K562 (cell line): ENCODE measurements at regions not wholly inside any gene's neighbourhood (a gene's known extent, or its start where the extent isn't known, plus 50 kb on each side); places are given as distances from the start of the nearest gene placed in this dataset.
A peak's percentile ranks its signal among the peaks of the same experiment; 100 is the strongest.

ENCODE experiments used
- BRD9 ChIP-seq: fragments of 450-650 bp; IDR thresholded peaks from 2 replicates; pipeline ENCODE4 v1.6.1; 2018; ENCODE audit warnings: low read depth; ENCODE audit not compliant: partially characterized antibody
- CAMTA2 ChIP-seq: fragments of 250-450 bp; sonication (Bioruptor Pico); conservative IDR thresholded peaks from 2 replicates; pipeline ENCODE4 v1.5.1; 2022
- CBFA2T3 ChIP-seq: fragments of 450-650 bp; IDR thresholded peaks from 2 replicates; pipeline ENCODE4 v1.6.1; 2017
- FOXK2 ChIP-seq, 2 experiments: fragments of 450-650 bp; IDR thresholded peaks in 1 of 2; conservative IDR thresholded peaks in 1 of 2; 2 replicates each; pipeline ENCODE4 v1.6.1; 2016; ENCODE audit warnings: low read depth in 2 of 2, mild to moderate bottlenecking in 1 of 2
- HNRNPH1 ChIP-seq: fragments of 200-400 bp; formaldehyde crosslinking; optimal IDR thresholded peaks from 2 replicates; pipeline ENCODE3; 2017; ENCODE audit warnings: low read depth, mild to moderate bottlenecking, low read length, moderate library complexity
- HNRNPLL ChIP-seq: fragments of 200-400 bp; formaldehyde crosslinking; IDR thresholded peaks from 2 replicates; pipeline ENCODE4 v1.6.1; 2017; ENCODE audit warnings: low read length, low read depth, mild to moderate bottlenecking; ENCODE audit not compliant: poor library complexity, severe bottlenecking
- HSF4 ChIP-seq: fragments of 250-450 bp; sonication (Bioruptor Pico); IDR thresholded peaks from 2 replicates; pipeline ENCODE4 v2.1.2; 2022; ENCODE audit warnings: mild to moderate bottlenecking, moderate library complexity, borderline replicate concordance
- NCOA1 ChIP-seq: fragments of 450-650 bp; IDR thresholded peaks from 2 replicates; pipeline ENCODE4 v1.6.1; 2016; ENCODE audit warnings: low read depth
- NFIX ChIP-seq: fragments of 250-450 bp; sonication (Bioruptor Pico); IDR thresholded peaks from 2 replicates; pipeline ENCODE4 v1.4.0; 2020; ENCODE audit warnings: low read depth, mild to moderate bottlenecking, moderate library complexity
- PCBP1 ChIP-seq: fragments of 200-400 bp; formaldehyde crosslinking; IDR thresholded peaks from 2 replicates; pipeline ENCODE4 v1.6.1; 2018; ENCODE audit warnings: mild to moderate bottlenecking, low read depth, low read length; ENCODE audit not compliant: poor library complexity, severe bottlenecking
- POLR2B ChIP-seq: fragments of 450-650 bp; IDR thresholded peaks from 2 replicates; pipeline ENCODE4 v1.6.1; 2018; ENCODE audit warnings: low read depth; ENCODE audit not compliant: partially characterized antibody
- RBM22 ChIP-seq: fragments of 200-400 bp; formaldehyde crosslinking; IDR thresholded peaks from 2 replicates; pipeline ENCODE4 v1.6.1; 2018; ENCODE audit warnings: low read length, low read depth; ENCODE audit not compliant: poor library complexity, severe bottlenecking
- SAFB2 ChIP-seq: fragments of 200-400 bp; formaldehyde crosslinking; IDR thresholded peaks from 2 replicates; pipeline ENCODE4 v1.6.1; 2018; ENCODE audit warnings: borderline replicate concordance, low read length, low read depth, moderate library complexity; ENCODE audit not compliant: severe bottlenecking
- SAP30 ChIP-seq: fragments of 200-600 bp; sonication (generic); IDR thresholded peaks from 2 replicates; pipeline ENCODE4 v1.6.1; 2012; ENCODE audit warnings: borderline replicate concordance, low read depth, mild to moderate bottlenecking, moderate library complexity, low read length, control low read depth, inconsistent platforms; ENCODE audit not compliant: insufficient read depth, poor library complexity, severe bottlenecking
- YBX1 ChIP-seq: fragments of 450-650 bp; IDR thresholded peaks from 2 replicates; pipeline ENCODE4 v1.7.1; 2016; ENCODE audit warnings: mild to moderate bottlenecking
- ZNF12 ChIP-seq: sonication (generic); formaldehyde crosslinking; IDR thresholded peaks from 2 replicates; pipeline ENCODE4 v1.4.0; 2020; ENCODE audit warnings: mild to moderate bottlenecking, missing genetic modification reagents
- ZNF217 ChIP-seq: sonication (generic); formaldehyde crosslinking; IDR thresholded peaks from 2 replicates; pipeline ENCODE4 v1.8.0; 2022; ENCODE audit warnings: mild to moderate bottlenecking, missing genetic modification reagents
- ZNF407 ChIP-seq: fragments of 450-650 bp; IDR thresholded peaks from 2 replicates; pipeline ENCODE4 v1.6.1; 2016; ENCODE audit warnings: low read depth
- ZNF584 ChIP-seq: fragments of 200-800 bp; sonication (Bioruptor generic); IDR thresholded peaks from 2 replicates; pipeline ENCODE4 v1.6.1; 2016; ENCODE audit warnings: low read depth, mild to moderate bottlenecking, missing genetic modification characterization, missing compliant biosample characterization
- ZNF75A ChIP-seq: fragments of 450-650 bp; formaldehyde crosslinking; IDR thresholded peaks from 2 replicates; pipeline ENCODE4 v1.4.0; 2020; ENCODE audit warnings: mild to moderate bottlenecking
- ZNF778 ChIP-seq: fragments of 450-650 bp; formaldehyde crosslinking; IDR thresholded peaks from 2 replicates; pipeline ENCODE4 v1.4.0; 2020; ENCODE audit warnings: mild to moderate bottlenecking, moderate library complexity
- ZNF79 ChIP-seq: fragments of 250-450 bp; sonication (Bioruptor Pico); IDR thresholded peaks from 2 replicates; pipeline ENCODE4 v1.4.0; 2020; ENCODE audit warnings: low read depth, mild to moderate bottlenecking, moderate library complexity

GRCh38 chr18:22557168-22557941 is 139.6 kb upstream of the CTAGE1 start (continued):
- TF ChIP-seq ZNF407 = no peak
- TF ChIP-seq NCOA1 = peak; percentile 76
- no peak for TF ChIP-seq ZNF75A (CRISPR knock-in tag)
- TF ChIP-seq ZNF584 (CRISPR knock-in tag) = no peak; the same call in 1 of the 2 replicates
- TF ChIP-seq POLR2B = no peak
- TF ChIP-seq PCBP1 = no peak
- no peak for TF ChIP-seq ZNF778 (CRISPR knock-in tag)
- no peak for TF ChIP-seq FOXK2 (conservative IDR thresholded peaks at IDR 0.05 in 1 of 2, IDR thresholded peaks at IDR 0.05 in 1 of 2; ENCODE audit: low read depth in 2 of 2)
- no peak for TF ChIP-seq HSF4 (CRISPR knock-in tag)
- TF ChIP-seq CBFA2T3 = peak; percentile 93
- TF ChIP-seq HNRNPH1 = no peak
- no peak for TF ChIP-seq ZNF12
- TF ChIP-seq YBX1 = no peak
- no peak for TF ChIP-seq RBM22
- no peak for TF ChIP-seq CAMTA2
- TF ChIP-seq SAP30 = no peak
- no peak for TF ChIP-seq ZNF217
- TF ChIP-seq NFIX (CRISPR knock-in tag) = no peak
- TF ChIP-seq SAFB2 = no peak
- TF ChIP-seq HNRNPLL = no peak
- peak; percentile 38 for TF ChIP-seq BRD9
- no peak for TF ChIP-seq ZNF79
